SK-N-MC (cell line): ENCODE measurements at regions not wholly inside any gene's neighbourhood (a gene's known extent, or its start where the extent isn't known, plus 50 kb on each side); places are given as distances from the start of the nearest gene placed in this dataset.

Experiments
- EZH2 ChIP-seq: fragments of 200-600 bp; sonication (generic); IDR thresholded peaks from one replicate; pipeline ENCODE4 v1.6.1; 2017; ENCODE audit warnings: antibody characterized with exemption
- POLR2AphosphoS5 ChIP-seq: IDR thresholded peaks from 2 replicates; pipeline ENCODE4 v1.6.1; 2012; ENCODE audit warnings: mild to moderate bottlenecking, low read depth, low read length, borderline replicate concordance

DNA sequence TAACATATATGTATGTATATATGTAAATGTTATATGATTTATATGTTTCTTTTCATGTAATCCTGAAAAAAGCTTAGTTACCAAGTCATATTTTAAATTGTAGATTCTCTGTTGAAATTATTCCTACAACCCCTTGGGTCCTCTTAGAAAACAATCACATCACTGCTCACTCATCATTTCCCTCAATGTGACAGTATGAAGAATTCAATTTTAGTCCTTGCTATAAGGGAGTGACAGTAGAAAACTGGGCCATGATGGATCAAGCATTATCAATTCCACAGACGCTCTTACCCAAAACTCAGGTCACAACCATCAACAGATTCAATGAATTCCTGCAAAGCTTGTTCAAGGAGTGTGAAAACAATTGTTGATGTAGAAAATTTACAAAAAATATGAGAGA is 1389.5 kb upstream of the ACVR2A start:
- TF ChIP-seq EZH2 (no peak), POLR2AphosphoS5 (no peak)
